ENCODE measurements at regions not wholly inside any gene's neighbourhood (a gene's known extent, or its start where the extent isn't known, plus 50 kb on each side); places are given as distances from the start of the nearest gene placed in this dataset.

- DNase-seq (ENCODE audit: low read depth) = no peak
Observed at GRCh38 chr2:57954020-57954419, 92.6 kb upstream of the VRK2 start.

GRCh38 chr2:57957238-57957637 is 89.4 kb upstream of the VRK2 start:
- no peak for DNase-seq (ENCODE audit: low read depth)

GRCh38 chr2:57959390-57959789 is 87.2 kb upstream of the VRK2 start:
- no peak for DNase-seq (ENCODE audit: low read depth)

GRCh38 chr2:57962861-57963260 is 83.7 kb upstream of the VRK2 start:
- no peak for DNase-seq (ENCODE audit: low read depth)

- no peak for DNase-seq (ENCODE audit: low read depth)
Observed at GRCh38 chr2:57965219-57965618, 81.4 kb upstream of the VRK2 start.

GRCh38 chr2:57965961-57966360 is 80.6 kb upstream of the VRK2 start:
- no peak for DNase-seq (ENCODE audit: low read depth)

- no peak for DNase-seq (ENCODE audit: low read depth)
Observed at GRCh38 chr2:57973621-57974186, 72.9 kb upstream of the VRK2 start.

- DNase-seq (ENCODE audit: low read depth) = no peak
Observed at GRCh38 chr2:57979158-57979557, 67.4 kb upstream of the VRK2 start.

GRCh38 chr2:57981083-57981768 is 65.4 kb upstream of the VRK2 start:
- no peak for DNase-seq (ENCODE audit: low read depth)

GRCh38 chr2:57987835-57988573 is 58.6 kb upstream of the VRK2 start:
- no peak for DNase-seq (ENCODE audit: low read depth)

- DNase-seq (ENCODE audit: low read depth) = no peak
Observed at GRCh38 chr2:57990118-57990725, 56.4 kb upstream of the VRK2 start.
